ENCODE measurements at regions not wholly inside any gene's neighbourhood (a gene's known extent, or its start where the extent isn't known, plus 50 kb on each side); places are given as distances from the start of the nearest gene placed in this dataset.
"Not testable (repeated sequence)": the region's sequence is repeated elsewhere in the genome, so short reads cannot be mapped to it uniquely, and the experiment has no call there.

DNA sequence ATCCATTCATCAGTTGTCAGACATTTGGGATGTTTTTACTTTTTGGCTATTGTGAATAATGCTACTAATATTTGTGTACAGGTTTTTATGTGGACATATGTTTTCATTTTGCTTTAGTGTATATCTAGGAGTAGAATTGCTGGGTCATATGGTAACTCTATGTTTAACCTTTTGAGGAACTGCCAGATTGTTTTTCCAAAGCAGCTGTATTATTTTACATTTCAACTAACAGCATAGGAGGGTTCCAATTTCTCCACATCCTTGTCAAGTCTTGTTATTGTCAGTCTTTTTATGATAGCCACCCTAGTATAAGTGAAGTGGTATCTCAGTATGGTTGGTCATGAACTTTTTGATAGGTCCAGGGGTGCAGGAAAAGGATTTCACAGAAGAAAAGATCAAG lies 114.5 kb upstream of the FAM9C start:
- intact Hi-C loops (cut with micrococcal nuclease; ENCODE audit: unreplicated experiment): no loop called here
- BruUV-seq (replicated peaks): no TSS peak
- H3K36me3 ChIP-seq (ENCODE audit: control insufficient read depth, insufficient read depth, low read length): no peaks in the 10 kb centered on the region
- ATAC-seq (no peak), DNase-seq (ENCODE audit: low read depth, low spot score) (no peak)
- CTCF ChIA-PET: no interaction called here
- H3K4me1 ChIP-seq (ENCODE audit: control insufficient read depth, insufficient read depth, low read length): no peaks in the 10 kb centered on the region
- no peak overlapping the region for H3K4me3 ChIP-seq (ENCODE audit: low read depth in 2 of 2, low read length in 2 of 2)
- no peaks in the 10 kb centered on the region for H3K9me3 ChIP-seq (ENCODE audit: control insufficient read depth, insufficient read depth, low read depth, low read length)
- no peaks in the 10 kb centered on the region for H3K27me3 ChIP-seq (ENCODE audit: control insufficient read depth, insufficient read depth, low read length)
- H3K27ac ChIP-seq (ENCODE audit: low read length): no peak overlapping the region
- in situ Hi-C loops (cut with HindIII; ENCODE audit: low pct_unique_long_range_greater_than_20kb, low sequenced_read_pairs): no loop called here
- no peak for TF ChIP-seq REST (IDR thresholded peaks at IDR 0.05; ENCODE audit: insufficient read depth in 1 of 2, low read depth in 2 of 2, low read length in 1 of 2)
- no peak for TF ChIP-seq TCF7L2 (IDR thresholded peaks at IDR 0.05; ENCODE audit: low read depth, low read length)
- TF ChIP-seq, protein P1, sequence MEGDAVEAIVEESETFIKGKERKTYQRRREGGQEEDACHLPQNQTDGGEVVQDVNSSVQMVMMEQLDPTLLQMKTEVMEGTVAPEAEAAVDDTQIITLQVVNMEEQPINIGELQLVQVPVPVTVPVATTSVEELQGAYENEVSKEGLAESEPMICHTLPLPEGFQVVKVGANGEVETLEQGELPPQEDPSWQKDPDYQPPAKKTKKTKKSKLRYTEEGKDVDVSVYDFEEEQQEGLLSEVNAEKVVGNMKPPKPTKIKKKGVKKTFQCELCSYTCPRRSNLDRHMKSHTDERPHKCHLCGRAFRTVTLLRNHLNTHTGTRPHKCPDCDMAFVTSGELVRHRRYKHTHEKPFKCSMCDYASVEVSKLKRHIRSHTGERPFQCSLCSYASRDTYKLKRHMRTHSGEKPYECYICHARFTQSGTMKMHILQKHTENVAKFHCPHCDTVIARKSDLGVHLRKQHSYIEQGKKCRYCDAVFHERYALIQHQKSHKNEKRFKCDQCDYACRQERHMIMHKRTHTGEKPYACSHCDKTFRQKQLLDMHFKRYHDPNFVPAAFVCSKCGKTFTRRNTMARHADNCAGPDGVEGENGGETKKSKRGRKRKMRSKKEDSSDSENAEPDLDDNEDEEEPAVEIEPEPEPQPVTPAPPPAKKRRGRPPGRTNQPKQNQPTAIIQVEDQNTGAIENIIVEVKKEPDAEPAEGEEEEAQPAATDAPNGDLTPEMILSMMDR (IDR thresholded peaks at IDR 0.05): no peak
- TF ChIP-seq SIN3A (IDR thresholded peaks at IDR 0.05; ENCODE audit: borderline replicate concordance, insufficient read depth, low read depth, low read length): no peak
- TF ChIP-seq POLR2AphosphoS5 (IDR thresholded peaks at IDR 0.05; ENCODE audit: low read depth, low read length): no peak
- POLR2A ChIA-PET: no interaction called here

GRCh38 chrX:13155550-13155949 lies 111.1 kb upstream of the FAM9C start:
- ATAC-seq; H3K4me3 ChIP-seq (ENCODE audit: low read depth in 2 of 2, low read length in 2 of 2); H3K9me3 ChIP-seq (ENCODE audit: control insufficient read depth, insufficient read depth, low read depth, low read length); H3K27ac ChIP-seq (ENCODE audit: low read length); CTCF ChIA-PET; BruUV-seq (replicated peaks); H3K4me1 ChIP-seq (ENCODE audit: control insufficient read depth, insufficient read depth, low read length); intact Hi-C loops (cut with micrococcal nuclease; ENCODE audit: unreplicated experiment); H3K27me3 ChIP-seq (ENCODE audit: control insufficient read depth, insufficient read depth, low read length); H3K36me3 ChIP-seq (ENCODE audit: control insufficient read depth, insufficient read depth, low read length); POLR2A ChIA-PET; in situ Hi-C loops (cut with HindIII; ENCODE audit: low pct_unique_long_range_greater_than_20kb, low sequenced_read_pairs); DNase-seq (ENCODE audit: low read depth, low spot score): not testable (repeated sequence)

- in situ Hi-C loops (cut with HindIII; ENCODE audit: low pct_unique_long_range_greater_than_20kb, low sequenced_read_pairs) (no loop called here), intact Hi-C loops (cut with micrococcal nuclease; ENCODE audit: unreplicated experiment) (no loop called here)
- DNase-seq (ENCODE audit: low read depth, low spot score) (no peak), ATAC-seq (no peak)
- Histone ChIP-seq H3K4me3 (ENCODE audit: low read depth in 2 of 2, low read length in 2 of 2) (no peak overlapping the region), H3K27me3 (ENCODE audit: control insufficient read depth, insufficient read depth, low read length) (no peaks in the 10 kb centered on the region), H3K9me3 (ENCODE audit: control insufficient read depth, insufficient read depth, low read depth, low read length) (no peaks in the 10 kb centered on the region), H3K27ac (ENCODE audit: low read length) (no peak overlapping the region), H3K36me3 (ENCODE audit: control insufficient read depth, insufficient read depth, low read length) (no peaks in the 10 kb centered on the region), H3K4me1 (ENCODE audit: control insufficient read depth, insufficient read depth, low read length) (no peaks in the 10 kb centered on the region)
- ChIA-PET CTCF (no interaction called here), POLR2A (no interaction called here)
- no peak for TF ChIP-seq REST (IDR thresholded peaks at IDR 0.05; ENCODE audit: insufficient read depth in 1 of 2, low read depth in 2 of 2, low read length in 1 of 2)
- no peak for TF ChIP-seq TCF7L2 (IDR thresholded peaks at IDR 0.05; ENCODE audit: low read depth, low read length)
- TF ChIP-seq, protein P1 (IDR thresholded peaks at IDR 0.05): no peak
- TF ChIP-seq POLR2AphosphoS5 (IDR thresholded peaks at IDR 0.05; ENCODE audit: low read depth, low read length): no peak
- no peak for TF ChIP-seq SIN3A (IDR thresholded peaks at IDR 0.05; ENCODE audit: borderline replicate concordance, insufficient read depth, low read depth, low read length)
- BruUV-seq (replicated peaks): no TSS peak
These were observed 109.4 kb upstream of the FAM9C start for GRCh38 chrX:13153796-13154195.
